IMR-90 (cell line): ENCODE measurements at regions not wholly inside any gene's neighbourhood (a gene's known extent, or its start where the extent isn't known, plus 50 kb on each side); places are given as distances from the start of the nearest gene placed in this dataset.

Experiments
- ATAC-seq: fragments of 200-7000 bp; cut with Tn5 transposase; 2 replicates; pipeline ENCODE4 v1.9.1; 2020; ENCODE audit warnings: low read depth, mild to moderate bottlenecking, moderate library complexity
- BruUV-seq: library from RNA; stranded (reverse); fragments of 400-500 nt; replicated peaks from 2 replicates; lab custom pipeline; 2021; lab: Mats Ljungman, UMichigan
- CTCF ChIA-PET: fragments of 300-600 bp; formaldehyde crosslinking; extraction: SDS; loops from one replicate; lab custom pipeline; 2021; ENCODE audit warnings: antibody characterized with exemption; lab: Yijun Ruan, JAX
- POLR2A ChIA-PET: fragments of 300-600 bp; sonication (Branson Sonifier 250); formaldehyde crosslinking; loops from one replicate; lab custom pipeline; 2022; ENCODE audit warnings: antibody characterized with exemption; ENCODE audit not compliant: unreplicated experiment; lab: Charles Lee
- DNase-seq: peaks from one replicate; pipeline ENCODE4 v3.0.0; 2013
- H2AFZ ChIP-seq: replicated peaks from 2 replicates; pipeline ENCODE3; 2013; ENCODE audit warnings: low read length, mild to moderate bottlenecking; ENCODE audit not compliant: poor library complexity
- H2AK5ac ChIP-seq: 2 replicates; pipeline ENCODE4 v1.6.1; 2013; ENCODE audit warnings: low read depth, low read length, inconsistent platforms
- H2AK9ac ChIP-seq: replicated peaks from 2 replicates; pipeline ENCODE3; 2013; ENCODE audit warnings: mild to moderate bottlenecking, low read depth, low read length, moderate library complexity; ENCODE audit not compliant: poor library complexity
- H2BK120ac ChIP-seq: 2 replicates; pipeline ENCODE4 v1.6.1; 2013; ENCODE audit warnings: low read depth, low read length, inconsistent platforms
- H2BK15ac ChIP-seq: 3 replicates; pipeline ENCODE4 v1.6.1; 2013; ENCODE audit warnings: low read depth, low read length, inconsistent platforms
- H2BK20ac ChIP-seq: 2 replicates; pipeline ENCODE4 v1.6.1; 2013; ENCODE audit warnings: low read depth, mild to moderate bottlenecking, inconsistent platforms, low read length, moderate library complexity
- H2BK5ac ChIP-seq: 2 replicates; pipeline ENCODE4 v1.6.1; 2013; ENCODE audit warnings: mild to moderate bottlenecking, low read depth, low read length, inconsistent platforms; ENCODE audit not compliant: poor library complexity, severe bottlenecking
- H3K14ac ChIP-seq: replicated peaks from 2 replicates; pipeline ENCODE4 v1.6.1; 2013; ENCODE audit warnings: low read depth, low read length, inconsistent platforms
- H3K18ac ChIP-seq: 2 replicates; pipeline ENCODE4 v1.6.1; 2013; ENCODE audit warnings: low read depth, low read length, control low read depth
- H3K23ac ChIP-seq: 2 replicates; pipeline ENCODE4 v1.6.1; 2013; ENCODE audit warnings: low read depth, low read length, inconsistent platforms
- H3K27ac ChIP-seq: 2 replicates; pipeline ENCODE4 v1.5.1; 2013; ENCODE audit warnings: mild to moderate bottlenecking, control low read depth, low read length; ENCODE audit not compliant: insufficient read depth
- H3K27me3 ChIP-seq: 2 replicates; pipeline ENCODE4 v1.6.1; 2013; ENCODE audit warnings: low read length; ENCODE audit not compliant: control insufficient read depth, insufficient read depth
- H3K36me3 ChIP-seq: 2 replicates; pipeline ENCODE4 v1.6.1; 2013; ENCODE audit warnings: low read length, mixed read lengths; ENCODE audit not compliant: control insufficient read depth, insufficient read depth
- H3K4ac ChIP-seq: 2 replicates; pipeline ENCODE4 v1.6.1; 2013; ENCODE audit warnings: low read depth, low read length, inconsistent platforms
- H3K4me1 ChIP-seq: 2 replicates; pipeline ENCODE4 v1.6.1; 2013; ENCODE audit warnings: low read length, mixed read lengths; ENCODE audit not compliant: control insufficient read depth, insufficient read depth
- H3K4me2 ChIP-seq: 2 replicates; pipeline ENCODE4 v1.6.1; 2013; ENCODE audit warnings: low read depth, mild to moderate bottlenecking, control low read depth, low read length, moderate library complexity
- H3K4me3 ChIP-seq: 2 replicates; pipeline ENCODE4 v1.5.1; 2013; ENCODE audit warnings: low read depth, mild to moderate bottlenecking, control low read depth, low read length, moderate library complexity; ENCODE audit not compliant: insufficient read depth
- H3K56ac ChIP-seq: 2 replicates; pipeline ENCODE4 v1.6.1; 2013; ENCODE audit warnings: low read length, inconsistent platforms; ENCODE audit not compliant: insufficient read depth; ENCODE audit errors: extremely low read depth
- H3K79me1 ChIP-seq, 2 experiments: 2 replicates each; pipeline ENCODE4 v1.6.1; 2013; ENCODE audit warnings: low read length in 2 of 2, inconsistent platforms in 1 of 2, low read depth in 1 of 2
- H3K9ac ChIP-seq: 2 replicates; pipeline ENCODE4 v1.6.1; 2013; ENCODE audit warnings: low read depth, low read length, control low read depth
- H3K9me1 ChIP-seq: 2 replicates; pipeline ENCODE4 v1.6.1; 2013; ENCODE audit warnings: low read length, inconsistent platforms; ENCODE audit not compliant: insufficient read depth
- H3K9me3 ChIP-seq: 2 replicates; pipeline ENCODE4 v1.6.1; 2013; ENCODE audit warnings: low read length; ENCODE audit not compliant: control insufficient read depth, insufficient read depth
- H4K20me1 ChIP-seq: 2 replicates; pipeline ENCODE4 v1.6.1; 2013; ENCODE audit warnings: low read length, inconsistent platforms; ENCODE audit not compliant: insufficient read depth
- H4K5ac ChIP-seq: 2 replicates; pipeline ENCODE4 v1.6.1; 2013; ENCODE audit warnings: mild to moderate bottlenecking, low read depth, low read length, control low read depth
- H4K8ac ChIP-seq, 2 experiments: 2 replicates each; pipeline ENCODE4 v1.6.1; 2013; ENCODE audit warnings: low read depth in 2 of 2, low read length in 2 of 2, control low read depth in 1 of 2, inconsistent platforms in 1 of 2
- H4K91ac ChIP-seq: 2 replicates; pipeline ENCODE4 v1.6.1; 2013; ENCODE audit warnings: low read depth, low read length, inconsistent platforms; ENCODE audit not compliant: insufficient read depth
- BHLHE40 ChIP-seq: fragments of 150-350 bp; IDR thresholded peaks from 2 replicates; pipeline ENCODE4 v1.6.1; 2016; ENCODE audit warnings: mild to moderate bottlenecking, low read depth, low read length
- MAZ ChIP-seq: IDR thresholded peaks from 2 replicates; pipeline ENCODE4 v1.6.1; 2012; ENCODE audit warnings: low read depth, mild to moderate bottlenecking, low read length, improper control_type of control experiment, moderate library complexity, borderline replicate concordance
- MXI1 ChIP-seq: IDR thresholded peaks from 2 replicates; pipeline ENCODE4 v1.6.1; 2012; ENCODE audit warnings: low read depth, mild to moderate bottlenecking, low read length, moderate library complexity, borderline replicate concordance
- USF2 ChIP-seq: fragments of 150-350 bp; IDR thresholded peaks from 2 replicates; pipeline ENCODE4 v1.6.1; 2017; ENCODE audit warnings: mild to moderate bottlenecking, antibody characterized with exemption, low read length, low read depth
- WGBS, 2 experiments: methylation state at CpG; one replicate each; pipeline versions ENCODE4 v1.1.5 to v1.1.7; 2013; ENCODE audit warnings: missing lambda C conversion rate in 2 of 2; ENCODE audit not compliant: insufficient read length in 1 of 2; ENCODE audit errors: extremely low coverage in 2 of 2; 5-methylcytosine and 5-hydroxymethylcytosine counted together
- dilution Hi-C: fragments of 300-500 bp; cut with HindIII; formaldehyde crosslinking; loops from one replicate; pipeline ENCODE4 v1.14.3; 2018; ENCODE audit warnings: low sequenced_read_pairs; ENCODE audit not compliant: unreplicated experiment
- in situ Hi-C: fragments of 300-500 bp; cut with MboI; formaldehyde crosslinking; loops from 3 replicates; pipeline ENCODE4 v1.14.3; 2019; ENCODE audit warnings: low sequenced_read_pairs, inconsistent platforms, mixed read lengths
- intact Hi-C: fragments of 100-400 bp; cut with micrococcal nuclease; formaldehyde crosslinking; loops from 2 replicates; pipeline ENCODE4 v1.10.0; 2022

- Histone ChIP-seq H3K14ac (no peak overlapping the region), H2BK20ac (no peak overlapping the region), H2BK5ac (no peak overlapping the region), H4K8ac (no peak overlapping the region), H2AFZ (no peak overlapping the region), H3K36me3 (no peaks in the 10 kb centered on the region), H4K5ac (no peak overlapping the region), H3K27me3 (no peaks in the 10 kb centered on the region), H2BK120ac (no peak overlapping the region), H3K4me1 (no peaks in the 10 kb centered on the region), H2AK5ac (no peak overlapping the region), H4K20me1 (no peaks in the 10 kb centered on the region), H3K23ac (no peak overlapping the region), H3K9me1 (no peaks in the 10 kb centered on the region), H3K79me1 (no peaks in the 10 kb centered on the region), H3K27ac (no peak overlapping the region), H2BK15ac (no peak overlapping the region), H4K91ac (no peak overlapping the region), H3K56ac (no peak overlapping the region), H3K9me3 (peaks cover 3% of the 10 kb centered on the region), H3K4ac (no peak overlapping the region), H3K18ac (no peak overlapping the region), H2AK9ac (no peak overlapping the region), H3K4me2 (no peak overlapping the region), H3K4me3 (no peak overlapping the region), H3K9ac (no peak overlapping the region)
- DNase-seq (no peak), ATAC-seq (no peak)
- BruUV-seq, result no TSS peak
- TF ChIP-seq MXI1, result no peak
- TF ChIP-seq MAZ, result no peak
- no peak for TF ChIP-seq USF2
- TF ChIP-seq BHLHE40, result no peak
- dilution Hi-C loops (no loop called here), in situ Hi-C loops (no loop called here), intact Hi-C loops (no loop called here)
- ChIA-PET CTCF (no interaction called here), POLR2A (no interaction called here)
- WGBS, 2 experiments, result no CpG with 5 or more reads among the region's 2 CpGs
These were observed 373.1 kb downstream of the NAF1 start for GRCh38 chr4:162793571-162793970.
